Transverse colon (tissue), 4 donors: ENCODE measurements at regions not wholly inside any gene's neighbourhood (a gene's known extent, or its start where the extent isn't known, plus 50 kb on each side); places are given as distances from the start of the nearest gene placed in this dataset.
"Not testable (repeated sequence)": the region's sequence is repeated elsewhere in the genome, so short reads cannot be mapped to it uniquely, and the experiment has no call there.

Experiments
- EP300 ChIP-seq: sonication (generic); formaldehyde crosslinking; IDR thresholded peaks from one replicate; pipeline ENCODE4 v1.6.1; 2017; ENCODE audit warnings: antibody characterized with exemption, low read depth
- POLR2A ChIP-seq: fragments of 450-650 bp; IDR thresholded peaks from one replicate; pipeline ENCODE4 v1.6.1; 2016; ENCODE audit warnings: antibody characterized with exemption, mild to moderate bottlenecking, moderate library complexity
- POLR2AphosphoS5 ChIP-seq, 3 donors: sonication (generic); formaldehyde crosslinking; IDR thresholded peaks; one replicate each; pipeline ENCODE4 v1.6.1; 2016; ENCODE audit warnings: antibody characterized with exemption in 3 of 3
- TF ChIP-seq, protein P1 (sequence below), 5 experiments: fragments of 200-600 bp in 3 of 5; fragments of 450-650 bp in 2 of 5; sonication (generic) in 3 of 5; IDR thresholded peaks; 1 replicate in 2 of 5; 2 replicates in 3 of 5; pipeline ENCODE4 v1.5.1; 2016 to 2017; ENCODE audit warnings: antibody characterized with exemption in 5 of 5, inconsistent platforms in 3 of 5, mild to moderate bottlenecking in 2 of 5, moderate library complexity in 1 of 5

DNA sequence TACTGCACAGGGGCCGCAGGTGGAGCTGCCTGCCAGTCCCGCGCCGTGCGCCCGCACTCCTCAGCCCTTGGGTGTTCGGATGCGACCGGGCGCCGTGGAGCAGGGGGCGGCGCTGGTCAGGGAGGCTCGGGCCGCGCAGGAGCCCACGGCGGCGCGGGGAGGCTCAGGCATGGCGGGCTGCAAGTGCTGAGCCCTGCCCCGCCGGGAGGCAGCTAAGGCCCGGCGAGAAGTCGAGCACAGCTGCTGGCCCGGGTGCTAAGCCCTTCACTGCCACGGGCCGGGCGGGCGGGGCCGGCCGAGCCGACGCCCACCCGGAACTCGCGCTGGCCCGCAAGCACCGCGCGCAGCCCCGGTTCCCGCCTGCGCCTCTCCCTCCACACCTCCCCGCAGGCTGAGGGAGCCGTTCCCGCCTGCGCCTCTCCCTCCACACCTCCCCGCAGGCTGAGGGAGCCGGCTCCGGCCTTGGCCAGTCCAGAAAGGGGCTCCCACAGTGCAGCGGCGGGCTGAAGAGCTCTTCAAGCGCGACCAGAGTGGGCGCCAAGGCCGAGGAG, 653.7 kb downstream of the NR2F2 start:
- TF ChIP-seq, protein P1, sequence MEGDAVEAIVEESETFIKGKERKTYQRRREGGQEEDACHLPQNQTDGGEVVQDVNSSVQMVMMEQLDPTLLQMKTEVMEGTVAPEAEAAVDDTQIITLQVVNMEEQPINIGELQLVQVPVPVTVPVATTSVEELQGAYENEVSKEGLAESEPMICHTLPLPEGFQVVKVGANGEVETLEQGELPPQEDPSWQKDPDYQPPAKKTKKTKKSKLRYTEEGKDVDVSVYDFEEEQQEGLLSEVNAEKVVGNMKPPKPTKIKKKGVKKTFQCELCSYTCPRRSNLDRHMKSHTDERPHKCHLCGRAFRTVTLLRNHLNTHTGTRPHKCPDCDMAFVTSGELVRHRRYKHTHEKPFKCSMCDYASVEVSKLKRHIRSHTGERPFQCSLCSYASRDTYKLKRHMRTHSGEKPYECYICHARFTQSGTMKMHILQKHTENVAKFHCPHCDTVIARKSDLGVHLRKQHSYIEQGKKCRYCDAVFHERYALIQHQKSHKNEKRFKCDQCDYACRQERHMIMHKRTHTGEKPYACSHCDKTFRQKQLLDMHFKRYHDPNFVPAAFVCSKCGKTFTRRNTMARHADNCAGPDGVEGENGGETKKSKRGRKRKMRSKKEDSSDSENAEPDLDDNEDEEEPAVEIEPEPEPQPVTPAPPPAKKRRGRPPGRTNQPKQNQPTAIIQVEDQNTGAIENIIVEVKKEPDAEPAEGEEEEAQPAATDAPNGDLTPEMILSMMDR (IDR thresholded peaks at IDR 0.05), result not testable (repeated sequence)
- TF ChIP-seq POLR2A; POLR2AphosphoS5 (IDR thresholded peaks at IDR 0.05); EP300: not testable (repeated sequence)
